Naive thymus-derived CD4-positive, alpha-beta T cell (primary cell): ENCODE measurements at regions not wholly inside any gene's neighbourhood (a gene's known extent, or its start where the extent isn't known, plus 50 kb on each side); places are given as distances from the start of the nearest gene placed in this dataset.
A peak's percentile ranks its signal among the peaks of the same experiment; 100 is the strongest.

ENCODE experiments used
- ATAC-seq: fragments of 150-1000 bp; cut with Tn5 transposase; 2 replicates; pipeline ENCODE4 v1.10.0; 2021; ENCODE audit warnings: mild to moderate bottlenecking, moderate library complexity
- CTCF ChIA-PET: fragments of 350-600 bp; sonication (Branson Sonifier 250); formaldehyde crosslinking; loops from one replicate; lab custom pipeline; 2021; ENCODE audit warnings: antibody characterized with exemption; lab: Charles Lee
- POLR2A ChIA-PET: fragments of 350-600 bp; sonication (Branson Sonifier 250); formaldehyde crosslinking; loops from one replicate; lab custom pipeline; 2021; ENCODE audit warnings: antibody characterized with exemption, inconsistent platforms; lab: Charles Lee
- DNase-seq, 9 donors: peaks; one replicate each; pipeline versions ENCODE4 v3.0.0 to v3.0.0-alpha.2; 2020 to 2022; ENCODE audit warnings: mixed read lengths in 1 of 9
- H3K27ac ChIP-seq: one replicate; pipeline ENCODE4 v1.7.0; 2013; ENCODE audit warnings: mild to moderate bottlenecking, low read depth, low read length, moderate library complexity
- H3K27me3 ChIP-seq, 2 donors: one replicate each; pipeline ENCODE4 v1.7.0; 2013; ENCODE audit warnings: low read length in 2 of 2, mild to moderate bottlenecking in 2 of 2, moderate library complexity in 2 of 2; ENCODE audit not compliant: control insufficient read depth in 2 of 2, insufficient read depth in 2 of 2
- H3K36me3 ChIP-seq, 3 experiments: 1 replicate in 2 of 3; 2 replicates in 1 of 3; pipeline ENCODE4 v1.7.0; 2013; ENCODE audit warnings: low read length in 3 of 3, mild to moderate bottlenecking in 3 of 3, moderate library complexity in 1 of 3; ENCODE audit not compliant: insufficient read depth in 3 of 3, control insufficient read depth in 2 of 3
- H3K4me1 ChIP-seq, 2 donors: one replicate each; pipeline ENCODE4 v1.7.0; 2013; ENCODE audit warnings: low read length in 2 of 2, mild to moderate bottlenecking in 2 of 2, moderate library complexity in 1 of 2; ENCODE audit not compliant: control insufficient read depth in 2 of 2, insufficient read depth in 2 of 2
- H3K4me3 ChIP-seq: 2 replicates; pipeline ENCODE4 v1.7.0; 2013; ENCODE audit warnings: mild to moderate bottlenecking, low read length
- H3K9me3 ChIP-seq, 3 experiments: 1 replicate in 2 of 3; 2 replicates in 1 of 3; pipeline ENCODE4 v1.7.0; 2013; ENCODE audit warnings: low read length in 3 of 3; ENCODE audit not compliant: control insufficient read depth in 2 of 3
- H3K27ac Mint-ChIP-seq, 9 donors: one replicate each; pipeline ENCODE4 v1.8.0; 2020 to 2022; ENCODE audit warnings: mixed read lengths in 9 of 9, mild to moderate bottlenecking in 8 of 9, moderate library complexity in 5 of 9, inconsistent platforms in 2 of 9
- H3K27me3 Mint-ChIP-seq, 5 donors: one replicate each; pipeline ENCODE4 v1.8.0; 2021 to 2022; ENCODE audit warnings: mixed read lengths in 5 of 5, mild to moderate bottlenecking in 1 of 5
- H3K36me3 Mint-ChIP-seq, 5 donors: one replicate each; pipeline ENCODE4 v1.8.0; 2020 to 2022; ENCODE audit warnings: mixed read lengths in 5 of 5, mild to moderate bottlenecking in 3 of 5, inconsistent platforms in 1 of 5
- H3K4me1 Mint-ChIP-seq, 7 donors: one replicate each; pipeline ENCODE4 v1.8.0; 2020 to 2022; ENCODE audit warnings: mixed read lengths in 7 of 7, mild to moderate bottlenecking in 3 of 7, inconsistent platforms in 1 of 7
- H3K4me3 Mint-ChIP-seq, 10 donors: one replicate each; pipeline ENCODE4 v1.8.0; 2020 to 2022; ENCODE audit warnings: mild to moderate bottlenecking in 10 of 10, mixed read lengths in 10 of 10, moderate library complexity in 6 of 10, inconsistent platforms in 2 of 10
- H3K9me3 Mint-ChIP-seq, 11 donors: one replicate each; pipeline ENCODE4 v1.8.0; 2020 to 2022; ENCODE audit warnings: mixed read lengths in 11 of 11, mild to moderate bottlenecking in 4 of 11, inconsistent platforms in 1 of 11, moderate library complexity in 1 of 11
- intact Hi-C, 2 donors: fragments of 100-400 bp; cut with micrococcal nuclease; formaldehyde crosslinking; loops; one replicate each; pipeline ENCODE4 v1.15.1; 2023

GRCh38 chr2:147408357-147408756 lies 436.5 kb upstream of the ACVR2A start:
- peaks cover 0 to 9% (median 0%) of the 10 kb centered on the region in 7 donors for H3K4me1 Mint-ChIP-seq
- Histone ChIP-seq H3K4me1 (no peaks in the 10 kb centered on the region), H3K27ac (no peak overlapping the region), H3K4me3 (no peak overlapping the region), H3K36me3 (no peaks in the 10 kb centered on the region), H3K27me3 (no peaks in the 10 kb centered on the region), H3K9me3 (no peaks in the 10 kb centered on the region)
- ChIA-PET POLR2A (no interaction called here), CTCF (no interaction called here)
- peaks cover 0 to 23% (median 3%) of the 10 kb centered on the region in 11 donors for H3K9me3 Mint-ChIP-seq
- no peak overlapping the region for H3K4me3 Mint-ChIP-seq
- H3K27me3 Mint-ChIP-seq = peaks cover 0 to 7% (median 0%) of the 10 kb centered on the region in 5 donors
- ATAC-seq = no peak
- peaks cover 0 to 3% (median 0%) of the 10 kb centered on the region in 5 donors for H3K36me3 Mint-ChIP-seq
- intact Hi-C loops = no loop called here
- H3K27ac Mint-ChIP-seq = no peak overlapping the region
- DNase-seq = no peak

DNA sequence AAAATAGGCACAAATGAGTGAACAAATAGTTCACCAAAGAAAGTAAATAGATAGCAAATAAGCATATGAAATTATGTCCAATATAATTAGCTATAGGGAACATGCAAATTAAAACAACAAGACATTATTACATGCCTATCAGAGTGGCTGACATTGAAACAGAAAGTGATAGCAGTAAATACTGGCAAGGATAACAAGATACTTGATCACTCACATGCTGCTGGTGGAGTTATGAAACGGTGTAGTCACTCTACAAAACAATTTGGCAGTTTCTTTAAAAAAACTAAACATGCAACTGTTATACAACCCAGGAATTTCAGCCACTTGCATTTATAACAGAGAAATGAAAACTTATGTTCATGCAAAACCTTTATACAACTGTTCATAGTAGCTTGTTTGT lies 439.2 kb upstream of the ACVR2A start:
- ChIA-PET POLR2A (no interaction called here), CTCF (interaction anchor here (0.6 kb wide), 1 partner anchor 109 kb away, joined by 3 read pairs; no protein-coding TSS in a partner anchor)
- intact Hi-C loops = no loop called here
- no peak overlapping the region for H3K27ac Mint-ChIP-seq
- Histone ChIP-seq H3K27me3 (no peaks in the 10 kb centered on the region), H3K4me1 (no peaks in the 10 kb centered on the region), H3K4me3 (no peak overlapping the region), H3K9me3 (no peaks in the 10 kb centered on the region), H3K27ac (no peak overlapping the region), H3K36me3 (no peaks in the 10 kb centered on the region)
- peak; percentile 18 for ATAC-seq
- peaks cover 0 to 10% (median 2%) of the 10 kb centered on the region in 11 donors for H3K9me3 Mint-ChIP-seq
- H3K4me3 Mint-ChIP-seq = no peak overlapping the region
- peaks cover 0 to 2% (median 0%) of the 10 kb centered on the region in 5 donors for H3K36me3 Mint-ChIP-seq
- H3K27me3 Mint-ChIP-seq = peaks cover 0 to 15% (median 0%) of the 10 kb centered on the region in 5 donors
- no peak for DNase-seq
- H3K4me1 Mint-ChIP-seq = peaks cover 0 to 9% (median 0%) of the 10 kb centered on the region in 7 donors

DNA sequence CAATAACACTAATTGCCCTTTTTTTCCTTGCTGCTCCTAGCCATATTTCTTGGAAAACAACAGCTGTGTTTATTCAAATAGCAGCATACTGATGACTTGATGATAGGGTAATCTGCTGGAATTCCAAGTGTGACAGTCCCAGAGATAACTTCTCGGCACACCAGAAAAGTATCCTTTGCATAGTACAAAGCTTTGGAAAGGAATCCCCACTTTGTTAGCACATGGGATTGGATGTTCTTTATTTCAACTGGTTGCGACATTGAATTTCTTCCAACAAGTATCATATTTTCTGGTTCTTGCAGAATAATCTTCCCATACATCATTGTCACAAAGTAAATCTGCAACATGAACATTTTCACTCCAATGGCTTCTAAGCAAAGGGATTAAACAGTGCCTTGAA lies 445.8 kb upstream of the ACVR2A start:
- peaks cover 0 to 8% (median 0%) of the 10 kb centered on the region in 11 donors for H3K9me3 Mint-ChIP-seq
- no peaks in the 10 kb centered on the region for H3K4me1 Mint-ChIP-seq
- Histone ChIP-seq H3K36me3 (no peaks in the 10 kb centered on the region), H3K27ac (no peak overlapping the region), H3K9me3 (no peaks in the 10 kb centered on the region), H3K4me1 (no peaks in the 10 kb centered on the region), H3K4me3 (no peak overlapping the region), H3K27me3 (no peaks in the 10 kb centered on the region)
- no peak overlapping the region for H3K4me3 Mint-ChIP-seq
- ChIA-PET POLR2A (no interaction called here), CTCF (no interaction called here)
- intact Hi-C loops = no loop called here
- peaks cover 0 to 15% (median 0%) of the 10 kb centered on the region in 5 donors for H3K27me3 Mint-ChIP-seq
- ATAC-seq (no peak), DNase-seq (no peak)
- H3K27ac Mint-ChIP-seq = no peak overlapping the region
- H3K36me3 Mint-ChIP-seq = peaks cover 0 to 4% (median 0%) of the 10 kb centered on the region in 5 donors

DNA sequence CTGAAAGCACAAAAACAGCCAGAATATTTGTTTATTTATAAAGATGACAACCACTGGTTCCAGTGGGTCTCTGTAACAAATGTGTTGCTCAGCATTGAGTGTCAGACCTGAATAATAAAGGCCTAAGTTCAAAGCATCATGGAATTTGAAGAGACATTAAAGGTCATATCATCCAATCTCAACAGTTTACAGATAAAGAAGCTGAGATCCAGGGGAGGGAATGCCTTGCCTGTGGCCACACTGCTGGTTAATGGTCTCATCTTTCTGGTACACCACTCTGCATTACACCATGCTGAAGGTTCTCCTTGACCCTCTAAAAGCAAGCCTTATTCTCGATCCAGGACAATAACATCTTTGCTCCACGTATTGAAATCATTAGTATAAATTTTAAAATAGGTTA lies 446.5 kb upstream of the ACVR2A start:
- Histone ChIP-seq H3K27me3 (no peaks in the 10 kb centered on the region), H3K4me1 (no peaks in the 10 kb centered on the region), H3K9me3 (no peaks in the 10 kb centered on the region), H3K27ac (no peak overlapping the region), H3K36me3 (no peaks in the 10 kb centered on the region), H3K4me3 (no peak overlapping the region)
- ChIA-PET CTCF (no interaction called here), POLR2A (no interaction called here)
- DNase-seq (no peak), ATAC-seq (no peak)
- Mint-ChIP-seq H3K4me3 (no peak overlapping the region), H3K36me3 (peaks cover 0 to 4% (median 0%) of the 10 kb centered on the region in 5 donors), H3K4me1 (no peaks in the 10 kb centered on the region), H3K9me3 (peaks cover 0 to 8% (median 0%) of the 10 kb centered on the region in 11 donors), H3K27ac (no peak overlapping the region), H3K27me3 (peaks cover 0 to 13% (median 0%) of the 10 kb centered on the region in 5 donors)
- intact Hi-C loops = no loop called here

- Histone ChIP-seq H3K27ac (no peak overlapping the region), H3K4me1 (no peaks in the 10 kb centered on the region), H3K9me3 (no peaks in the 10 kb centered on the region), H3K36me3 (no peaks in the 10 kb centered on the region), H3K4me3 (no peak overlapping the region), H3K27me3 (no peaks in the 10 kb centered on the region)
- POLR2A ChIA-PET = no interaction called here
- intact Hi-C loops = no loop called here
- ATAC-seq (no peak), DNase-seq (no peak)
- Mint-ChIP-seq H3K36me3 (peaks cover 0 to 4% (median 0%) of the 10 kb centered on the region in 5 donors), H3K4me1 (no peaks in the 10 kb centered on the region), H3K27me3 (peaks cover 0 to 9% (median 0%) of the 10 kb centered on the region in 5 donors), H3K9me3 (peaks cover 0 to 8% (median 0%) of the 10 kb centered on the region in 11 donors), H3K27ac (no peak overlapping the region), H3K4me3 (no peak overlapping the region)
- CTCF ChIA-PET = no interaction called here
Measured at GRCh38 chr2:147396890-147397289, 447.9 kb upstream of the ACVR2A start.

GRCh38 chr2:147394179-147394790 lies 450.5 kb upstream of the ACVR2A start:
- Mint-ChIP-seq H3K27me3 (peaks cover 0 to 5% (median 0%) of the 10 kb centered on the region in 5 donors), H3K36me3 (peaks cover 0 to 4% (median 0%) of the 10 kb centered on the region in 5 donors), H3K4me1 (no peaks in the 10 kb centered on the region), H3K27ac (no peak overlapping the region), H3K9me3 (peaks cover 0 to 8% (median 0%) of the 10 kb centered on the region in 11 donors), H3K4me3 (no peak overlapping the region)
- no peak for ATAC-seq
- POLR2A ChIA-PET = no interaction called here
- no peaks in the 10 kb centered on the region for H3K4me1 ChIP-seq
- no peaks in the 10 kb centered on the region for H3K9me3 ChIP-seq
- DNase-seq = no peak
- CTCF ChIA-PET = no interaction called here
- no peaks in the 10 kb centered on the region for H3K27me3 ChIP-seq
- intact Hi-C loops = no loop called here
- no peak overlapping the region for H3K4me3 ChIP-seq
- H3K36me3 ChIP-seq = no peaks in the 10 kb centered on the region
- H3K27ac ChIP-seq = no peak overlapping the region

- no peaks in the 10 kb centered on the region for H3K27me3 ChIP-seq
- H3K4me1 Mint-ChIP-seq = no peaks in the 10 kb centered on the region
- no peak overlapping the region for H3K4me3 Mint-ChIP-seq
- peaks cover 0 to 6% (median 0%) of the 10 kb centered on the region in 5 donors for H3K36me3 Mint-ChIP-seq
- H3K9me3 ChIP-seq = no peaks in the 10 kb centered on the region
- H3K27ac ChIP-seq = no peak overlapping the region
- H3K9me3 Mint-ChIP-seq = peaks cover 0 to 4% (median 0%) of the 10 kb centered on the region in 11 donors
- no peaks in the 10 kb centered on the region for H3K4me1 ChIP-seq
- no peaks in the 10 kb centered on the region for H3K36me3 ChIP-seq
- H3K27ac Mint-ChIP-seq = no peak overlapping the region
- intact Hi-C loops = no loop called here
- no peak for DNase-seq
- CTCF ChIA-PET = no interaction called here
- H3K4me3 ChIP-seq = no peak overlapping the region
- H3K27me3 Mint-ChIP-seq = peaks cover 0 to 11% (median 4%) of the 10 kb centered on the region in 5 donors
- POLR2A ChIA-PET = no interaction called here
- ATAC-seq = no peak
Measured at GRCh38 chr2:147392180-147392579, 452.6 kb upstream of the ACVR2A start.
